A549 (cell line): ENCODE measurements at regions not wholly inside any gene's neighbourhood (a gene's known extent, or its start where the extent isn't known, plus 50 kb on each side); places are given as distances from the start of the nearest gene placed in this dataset.

Source experiments
- ATAC-seq, 2 experiments: fragments of 200-7000 bp in 1 of 2; fragments of >200 bp in 1 of 2; cut with Nextera tagmentation in 1 of 2; cut with Tn5 transposase in 1 of 2; 3 replicates each; pipeline versions ENCODE4 v1.8.0 to v1.9.1; 2018 to 2020; ENCODE audit warnings: mild to moderate bottlenecking in 1 of 2, moderate library complexity in 1 of 2
- CTCF ChIA-PET: fragments of 300-600 bp; sonication (Branson Sonifier 250); formaldehyde crosslinking; extraction: SDS; loops from one replicate; lab custom pipeline; 2021; ENCODE audit warnings: antibody characterized with exemption, inconsistent platforms; lab: Yijun Ruan, JAX
- POLR2A ChIA-PET: fragments of 350-600 bp; formaldehyde crosslinking; extraction: SDS; loops from one replicate; lab custom pipeline; 2021; ENCODE audit warnings: antibody characterized with exemption, inconsistent platforms; lab: Yijun Ruan, JAX
- DNase-seq, 2 experiments: peaks; one replicate each; pipeline versions ENCODE4 v3.0.0 to v3.0.0-alpha.2; 2011 to 2016; ENCODE audit warnings: low read depth in 1 of 2, low spot score in 1 of 2
- FAIRE-seq: peaks from 2 replicates; lab custom pipeline; 2011; peaks lifted over from hg19 to GRCh38; lab: Jason Lieb, UNC
- H3K27ac ChIP-seq, 2 experiments: fragments of >200 bp; sonication (Bioruptor Twin); formaldehyde crosslinking; 3 replicates each; pipeline ENCODE4 v1.5.1; 2016 to 2017
- H3K4me1 ChIP-seq: fragments of >200 bp; sonication (Bioruptor Twin); formaldehyde crosslinking; 3 replicates; pipeline ENCODE4 v1.6.1; 2016
- H3K4me2 ChIP-seq: fragments of >200 bp; sonication (Bioruptor Twin); formaldehyde crosslinking; 3 replicates; pipeline ENCODE4 v1.6.1; 2016
- H3K4me3 ChIP-seq: fragments of >200 bp; sonication (Bioruptor Twin); formaldehyde crosslinking; 3 replicates; pipeline ENCODE4 v1.5.1; 2016
- H3K9me3 ChIP-seq: fragments of >200 bp; sonication (Bioruptor Twin); formaldehyde crosslinking; 3 replicates; pipeline ENCODE4 v1.6.1; 2016
- CHD2 ChIP-seq: fragments of 150-350 bp; IDR thresholded peaks from 2 replicates; pipeline ENCODE4 v1.6.1; 2014; ENCODE audit warnings: low read length; ENCODE audit not compliant: partially characterized antibody
- HEYL ChIP-seq: fragments of 250-450 bp; sonication (Bioruptor Pico); IDR thresholded peaks from 2 replicates; pipeline ENCODE4 v1.8.0; 2021; ENCODE audit warnings: mild to moderate bottlenecking, moderate library complexity
- PHF8 ChIP-seq: fragments of 200-600 bp; sonication (generic); IDR thresholded peaks from 2 replicates; pipeline ENCODE4 v1.6.1; 2016; ENCODE audit warnings: low read depth, mild to moderate bottlenecking, antibody characterized with exemption, moderate library complexity, borderline replicate concordance
- POLR2A ChIP-seq: IDR thresholded peaks from 2 replicates; pipeline ENCODE4 v1.6.1; 2012; ENCODE audit warnings: mild to moderate bottlenecking, low read length
- RAD21 ChIP-seq, 2 experiments: fragments of >200 bp in 1 of 2; sonication (Bioruptor Twin) in 1 of 2; formaldehyde crosslinking in 1 of 2; IDR thresholded peaks in 1 of 2; conservative IDR thresholded peaks in 1 of 2; 2 replicates in 1 of 2; 3 replicates in 1 of 2; pipeline ENCODE4 v1.6.1; 2012 to 2018; ENCODE audit warnings: inconsistent platforms in 1 of 2
- SREBF2 ChIP-seq: fragments of 450-650 bp; IDR thresholded peaks from 2 replicates; pipeline ENCODE4 v1.6.1; 2014; ENCODE audit warnings: mild to moderate bottlenecking, moderate library complexity
- ZNF302 ChIP-seq: fragments of 250-450 bp; sonication (Bioruptor Pico); IDR thresholded peaks from 2 replicates; pipeline ENCODE4 v1.9.0; 2021; ENCODE audit warnings: inconsistent platforms, mild to moderate bottlenecking, moderate library complexity
- ZSCAN20 ChIP-seq: fragments of 250-450 bp; sonication (Bioruptor Pico); IDR thresholded peaks from 2 replicates; pipeline ENCODE4 v1.8.0; 2022; ENCODE audit warnings: mild to moderate bottlenecking, moderate library complexity
- WGBS: methylation state at CpG from one replicate; pipeline ENCODE4 v1.1.6; 2017; ENCODE audit errors: missing lambda C conversion rate; 5-methylcytosine and 5-hydroxymethylcytosine counted together
- TF ChIP-seq, protein P1 (sequence below): fragments of 250-450 bp; sonication (Bioruptor Pico); IDR thresholded peaks from 2 replicates; pipeline ENCODE4 v1.5.0; 2021; ENCODE audit warnings: mild to moderate bottlenecking, moderate library complexity, borderline replicate concordance
- TF ChIP-seq, protein P2 (sequence below): fragments of >200 bp; sonication (Bioruptor Twin); formaldehyde crosslinking; IDR thresholded peaks from 3 replicates; pipeline ENCODE4 v1.6.1; 2016
- TF ChIP-seq, protein P3 (sequence below): IDR thresholded peaks from 2 replicates; pipeline ENCODE4 v1.6.1; 2012
- TF ChIP-seq, protein P4 (sequence below): fragments of 200-600 bp; sonication (generic); IDR thresholded peaks from 2 replicates; pipeline ENCODE4 v1.6.1; 2016; ENCODE audit warnings: antibody characterized with exemption, mild to moderate bottlenecking, moderate library complexity
- TF ChIP-seq, protein P5 (sequence below): fragments of 450-650 bp; IDR thresholded peaks from 2 replicates; pipeline ENCODE4 v1.6.1; 2014; ENCODE audit warnings: antibody characterized with exemption

DNA sequence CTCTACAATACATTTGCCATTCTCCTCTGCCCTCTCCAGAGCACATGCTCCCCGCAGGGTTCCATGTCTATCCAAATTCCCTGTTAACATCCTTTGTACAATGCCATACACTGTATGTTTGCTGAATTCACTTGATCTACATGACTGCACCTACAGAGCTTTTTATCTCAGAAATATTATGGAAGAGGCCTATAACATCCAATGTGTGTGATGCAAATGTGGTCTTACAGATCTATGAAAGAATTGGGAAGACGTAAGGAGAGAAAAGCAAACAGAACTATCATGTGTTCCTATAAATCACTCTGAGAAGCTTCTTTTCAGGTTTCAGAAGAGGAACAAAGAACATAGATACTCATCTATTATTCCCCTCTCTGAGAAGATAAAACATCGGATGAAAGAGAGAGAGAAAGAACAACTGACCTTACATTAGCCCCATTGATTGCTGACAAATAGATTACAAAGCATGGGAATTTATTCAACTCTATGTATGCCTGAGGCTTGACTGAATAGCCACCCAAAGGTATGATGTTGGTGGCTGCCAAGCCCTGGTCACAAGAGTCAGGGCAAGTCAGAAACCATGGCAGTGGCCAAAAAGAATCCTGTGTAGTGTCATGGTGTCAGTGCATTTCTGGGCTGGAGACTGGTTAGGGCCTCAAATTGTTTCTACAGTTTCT lies 425.2 kb downstream of the FOXO1 start:
- POLR2A ChIA-PET = no interaction called here
- no peak for ATAC-seq

DNA sequence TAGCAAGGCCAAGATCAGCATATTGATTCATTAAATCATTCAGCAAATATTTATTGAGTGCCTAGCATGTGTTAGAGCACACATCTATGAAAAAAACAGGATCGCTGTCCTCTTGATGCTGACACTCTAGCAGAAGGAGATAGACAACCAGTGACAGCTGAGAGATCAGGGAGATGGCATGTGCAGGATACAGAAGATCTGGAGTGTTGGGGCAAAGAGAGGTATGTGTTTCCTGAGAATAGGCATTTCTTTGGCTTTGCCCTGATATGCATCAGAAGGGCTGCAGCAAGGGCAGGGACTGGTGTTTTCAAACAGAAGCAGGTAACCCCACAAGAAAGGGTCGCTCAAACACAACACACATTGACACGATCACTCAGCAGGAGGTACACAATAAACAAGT lies 423.4 kb downstream of the FOXO1 start:
- Histone ChIP-seq H3K9me3 (no peaks in the 10 kb centered on the region), H3K4me1 (no peaks in the 10 kb centered on the region), H3K27ac (no peak overlapping the region), H3K4me2 (no peak overlapping the region), H3K4me3 (no peak overlapping the region)
- ATAC-seq = no peak
- DNase-seq = no peak
- ChIA-PET POLR2A (no interaction called here), CTCF (no interaction called here)
- 65% methylated on average over 3 of the region's 3 CpGs for WGBS
- no peak for FAIRE-seq
- TF ChIP-seq, protein P1, sequence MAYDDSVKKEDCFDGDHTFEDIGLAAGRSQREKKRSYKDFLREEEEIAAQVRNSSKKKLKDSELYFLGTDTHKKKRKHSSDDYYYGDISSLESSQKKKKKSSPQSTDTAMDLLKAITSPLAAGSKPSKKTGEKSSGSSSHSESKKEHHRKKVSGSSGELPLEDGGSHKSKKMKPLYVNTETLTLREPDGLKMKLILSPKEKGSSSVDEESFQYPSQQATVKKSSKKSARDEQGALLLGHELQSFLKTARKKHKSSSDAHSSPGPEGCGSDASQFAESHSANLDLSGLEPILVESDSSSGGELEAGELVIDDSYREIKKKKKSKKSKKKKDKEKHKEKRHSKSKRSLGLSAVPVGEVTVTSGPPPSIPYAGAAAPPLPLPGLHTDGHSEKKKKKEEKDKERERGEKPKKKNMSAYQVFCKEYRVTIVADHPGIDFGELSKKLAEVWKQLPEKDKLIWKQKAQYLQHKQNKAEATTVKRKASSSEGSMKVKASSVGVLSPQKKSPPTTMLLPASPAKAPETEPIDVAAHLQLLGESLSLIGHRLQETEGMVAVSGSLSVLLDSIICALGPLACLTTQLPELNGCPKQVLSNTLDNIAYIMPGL (CRISPR knock-in tag) = no peak
- TF ChIP-seq, protein P2, sequence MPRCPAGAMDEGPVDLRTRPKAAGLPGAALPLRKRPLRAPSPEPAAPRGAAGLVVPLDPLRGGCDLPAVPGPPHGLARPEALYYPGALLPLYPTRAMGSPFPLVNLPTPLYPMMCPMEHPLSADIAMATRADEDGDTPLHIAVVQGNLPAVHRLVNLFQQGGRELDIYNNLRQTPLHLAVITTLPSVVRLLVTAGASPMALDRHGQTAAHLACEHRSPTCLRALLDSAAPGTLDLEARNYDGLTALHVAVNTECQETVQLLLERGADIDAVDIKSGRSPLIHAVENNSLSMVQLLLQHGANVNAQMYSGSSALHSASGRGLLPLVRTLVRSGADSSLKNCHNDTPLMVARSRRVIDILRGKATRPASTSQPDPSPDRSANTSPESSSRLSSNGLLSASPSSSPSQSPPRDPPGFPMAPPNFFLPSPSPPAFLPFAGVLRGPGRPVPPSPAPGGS = no peak
- TF ChIP-seq, protein P3, sequence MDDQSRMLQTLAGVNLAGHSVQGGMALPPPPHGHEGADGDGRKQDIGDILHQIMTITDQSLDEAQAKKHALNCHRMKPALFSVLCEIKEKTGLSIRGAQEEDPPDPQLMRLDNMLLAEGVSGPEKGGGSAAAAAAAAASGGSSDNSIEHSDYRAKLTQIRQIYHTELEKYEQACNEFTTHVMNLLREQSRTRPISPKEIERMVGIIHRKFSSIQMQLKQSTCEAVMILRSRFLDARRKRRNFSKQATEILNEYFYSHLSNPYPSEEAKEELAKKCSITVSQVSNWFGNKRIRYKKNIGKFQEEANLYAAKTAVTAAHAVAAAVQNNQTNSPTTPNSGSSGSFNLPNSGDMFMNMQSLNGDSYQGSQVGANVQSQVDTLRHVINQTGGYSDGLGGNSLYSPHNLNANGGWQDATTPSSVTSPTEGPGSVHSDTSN = no peak
- TF ChIP-seq ZNF302 (no peak), CHD2 (no peak), ZSCAN20 (CRISPR knock-in tag) (no peak), HEYL (no peak), POLR2A (no peak), RAD21 (conservative IDR thresholded peaks at IDR 0.05 in 1 of 2, IDR thresholded peaks at IDR 0.05 in 1 of 2) (no peak)
- TF ChIP-seq, protein P4, sequence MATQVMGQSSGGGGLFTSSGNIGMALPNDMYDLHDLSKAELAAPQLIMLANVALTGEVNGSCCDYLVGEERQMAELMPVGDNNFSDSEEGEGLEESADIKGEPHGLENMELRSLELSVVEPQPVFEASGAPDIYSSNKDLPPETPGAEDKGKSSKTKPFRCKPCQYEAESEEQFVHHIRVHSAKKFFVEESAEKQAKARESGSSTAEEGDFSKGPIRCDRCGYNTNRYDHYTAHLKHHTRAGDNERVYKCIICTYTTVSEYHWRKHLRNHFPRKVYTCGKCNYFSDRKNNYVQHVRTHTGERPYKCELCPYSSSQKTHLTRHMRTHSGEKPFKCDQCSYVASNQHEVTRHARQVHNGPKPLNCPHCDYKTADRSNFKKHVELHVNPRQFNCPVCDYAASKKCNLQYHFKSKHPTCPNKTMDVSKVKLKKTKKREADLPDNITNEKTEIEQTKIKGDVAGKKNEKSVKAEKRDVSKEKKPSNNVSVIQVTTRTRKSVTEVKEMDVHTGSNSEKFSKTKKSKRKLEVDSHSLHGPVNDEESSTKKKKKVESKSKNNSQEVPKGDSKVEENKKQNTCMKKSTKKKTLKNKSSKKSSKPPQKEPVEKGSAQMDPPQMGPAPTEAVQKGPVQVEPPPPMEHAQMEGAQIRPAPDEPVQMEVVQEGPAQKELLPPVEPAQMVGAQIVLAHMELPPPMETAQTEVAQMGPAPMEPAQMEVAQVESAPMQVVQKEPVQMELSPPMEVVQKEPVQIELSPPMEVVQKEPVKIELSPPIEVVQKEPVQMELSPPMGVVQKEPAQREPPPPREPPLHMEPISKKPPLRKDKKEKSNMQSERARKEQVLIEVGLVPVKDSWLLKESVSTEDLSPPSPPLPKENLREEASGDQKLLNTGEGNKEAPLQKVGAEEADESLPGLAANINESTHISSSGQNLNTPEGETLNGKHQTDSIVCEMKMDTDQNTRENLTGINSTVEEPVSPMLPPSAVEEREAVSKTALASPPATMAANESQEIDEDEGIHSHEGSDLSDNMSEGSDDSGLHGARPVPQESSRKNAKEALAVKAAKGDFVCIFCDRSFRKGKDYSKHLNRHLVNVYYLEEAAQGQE = no peak
- TF ChIP-seq, protein P5, sequence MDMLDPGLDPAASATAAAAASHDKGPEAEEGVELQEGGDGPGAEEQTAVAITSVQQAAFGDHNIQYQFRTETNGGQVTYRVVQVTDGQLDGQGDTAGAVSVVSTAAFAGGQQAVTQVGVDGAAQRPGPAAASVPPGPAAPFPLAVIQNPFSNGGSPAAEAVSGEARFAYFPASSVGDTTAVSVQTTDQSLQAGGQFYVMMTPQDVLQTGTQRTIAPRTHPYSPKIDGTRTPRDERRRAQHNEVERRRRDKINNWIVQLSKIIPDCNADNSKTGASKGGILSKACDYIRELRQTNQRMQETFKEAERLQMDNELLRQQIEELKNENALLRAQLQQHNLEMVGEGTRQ = no peak

More for the DNA sequence above, 425.2 kb downstream of the FOXO1 start:
- Histone ChIP-seq H3K27ac (no peak overlapping the region), H3K4me1 (peaks cover 8% of the 10 kb centered on the region; the same call in 2 of the 3 replicates), H3K9me3 (no peaks in the 10 kb centered on the region), H3K4me2 (no peak overlapping the region), H3K4me3 (no peak overlapping the region)
- WGBS = 73% methylated on average over 3 of the region's 3 CpGs
- DNase-seq (no peak), FAIRE-seq (no peak)
- TF ChIP-seq, protein P3 = no peak
- TF ChIP-seq SREBF2 (no peak), PHF8 (no peak)
- CTCF ChIA-PET = interaction anchor here (0.5 kb wide), 1 partner anchor 444 kb away, joined by 3 read pairs; no protein-coding TSS in a partner anchor
